GM23338 (cell line): ENCODE measurements at regions not wholly inside any gene's neighbourhood (a gene's known extent, or its start where the extent isn't known, plus 50 kb on each side); places are given as distances from the start of the nearest gene placed in this dataset.

Experiments used
- ATAC-seq: fragments of 200-7000 bp; cut with Tn5 transposase; 3 replicates; pipeline ENCODE4 v1.9.1; 2020
- DNase-seq: peaks from one replicate; pipeline ENCODE4 v3.0.0-alpha.2; 2015; ENCODE audit warnings: low spot score
- H2AFZ ChIP-seq: fragments of 200-600 bp; sonication (generic); 2 replicates; pipeline ENCODE4 v1.8.0; 2016; ENCODE audit warnings: antibody characterized with exemption, mild to moderate bottlenecking, moderate library complexity
- H3F3A ChIP-seq: fragments of 200-600 bp; sonication (generic); replicated peaks from 2 replicates; pipeline ENCODE4 v1.8.0; 2017; ENCODE audit warnings: antibody characterized with exemption, mixed run types, low read depth
- H3K27ac ChIP-seq: fragments of 200-600 bp; sonication (generic); 2 replicates; pipeline ENCODE4 v1.6.1; 2016; ENCODE audit warnings: low read depth
- H3K27me3 ChIP-seq: fragments of 200-600 bp; sonication (generic); 2 replicates; pipeline ENCODE4 v1.8.0; 2016; ENCODE audit warnings: mild to moderate bottlenecking, mixed run types, moderate library complexity; ENCODE audit not compliant: insufficient read depth
- H3K36me3 ChIP-seq: fragments of 200-600 bp; sonication (generic); 2 replicates; pipeline ENCODE4 v1.8.0; 2016; ENCODE audit warnings: mild to moderate bottlenecking; ENCODE audit not compliant: insufficient read depth
- H3K4me1 ChIP-seq: fragments of 200-600 bp; sonication (generic); 2 replicates; pipeline ENCODE4 v1.8.0; 2016; ENCODE audit warnings: mild to moderate bottlenecking, moderate library complexity; ENCODE audit not compliant: insufficient read depth
- H3K4me2 ChIP-seq: fragments of 200-600 bp; sonication (generic); 2 replicates; pipeline ENCODE4 v1.7.1; 2017; ENCODE audit warnings: mixed run types
- H3K4me3 ChIP-seq: fragments of 200-600 bp; sonication (generic); 2 replicates; pipeline ENCODE4 v1.6.1; 2016; ENCODE audit warnings: mixed run types
- H3K79me2 ChIP-seq: fragments of 200-600 bp; sonication (generic); replicated peaks from 2 replicates; pipeline ENCODE4 v1.8.0; 2017; ENCODE audit warnings: mild to moderate bottlenecking; ENCODE audit not compliant: insufficient read depth
- H3K9me2 ChIP-seq: fragments of 200-600 bp; sonication (generic); 2 replicates; pipeline ENCODE4 v1.8.0; 2017; ENCODE audit not compliant: insufficient read depth
- H4K20me1 ChIP-seq: fragments of 200-600 bp; sonication (generic); replicated peaks from 2 replicates; pipeline ENCODE4 v1.8.0; 2017; ENCODE audit warnings: mild to moderate bottlenecking; ENCODE audit not compliant: insufficient read depth
- H3K27ac Mint-ChIP-seq: 2 replicates; pipeline ENCODE4 v1.8.0; 2020; ENCODE audit warnings: inconsistent platforms, mild to moderate bottlenecking, moderate library complexity, mixed read lengths
- H3K27me3 Mint-ChIP-seq: 3 replicates; pipeline ENCODE4 v1.8.0; 2022; ENCODE audit warnings: low read depth, mild to moderate bottlenecking, moderate library complexity, mixed read lengths, inconsistent platforms; ENCODE audit not compliant: insufficient read depth, poor library complexity
- H3K36me3 Mint-ChIP-seq: 3 replicates; pipeline ENCODE4 v1.8.0; 2021; ENCODE audit warnings: low read depth, mild to moderate bottlenecking, inconsistent platforms, moderate library complexity, mixed read lengths
- H3K4me1 Mint-ChIP-seq: 3 replicates; pipeline ENCODE4 v1.8.0; 2020; ENCODE audit warnings: mild to moderate bottlenecking, inconsistent platforms, mixed read lengths
- H3K4me3 Mint-ChIP-seq: 3 replicates; pipeline ENCODE4 v1.8.0; 2021; ENCODE audit warnings: moderate library complexity, mild to moderate bottlenecking, inconsistent platforms, mixed read lengths
- H3K9me3 Mint-ChIP-seq: 3 replicates; pipeline ENCODE4 v1.8.0; 2020; ENCODE audit warnings: moderate library complexity, mild to moderate bottlenecking, inconsistent platforms, mixed read lengths
- CREB1 ChIP-seq: fragments of 250-450 bp; sonication (Bioruptor Pico); IDR thresholded peaks from 2 replicates; pipeline ENCODE4 v1.5.0; 2020; ENCODE audit warnings: low read depth, mild to moderate bottlenecking, moderate library complexity
- EZH2 ChIP-seq: fragments of 200-600 bp; sonication (generic); IDR thresholded peaks from one replicate; pipeline ENCODE4 v1.8.0; 2017; ENCODE audit warnings: antibody characterized with exemption, mild to moderate bottlenecking, low read depth; ENCODE audit not compliant: unreplicated experiment
- EZH2phosphoT487 ChIP-seq: fragments of 200-600 bp; sonication (generic); IDR thresholded peaks from one replicate; pipeline ENCODE4 v1.8.1; 2018; ENCODE audit warnings: antibody characterized with exemption; ENCODE audit not compliant: unreplicated experiment
- JUNB ChIP-seq: IDR thresholded peaks from one replicate; pipeline ENCODE4 v1.6.1; 2016; ENCODE audit warnings: antibody characterized with exemption; ENCODE audit not compliant: unreplicated experiment
- NANOG ChIP-seq: IDR thresholded peaks from 2 replicates; pipeline ENCODE4 v1.6.1; 2016; ENCODE audit warnings: antibody characterized with exemption, borderline replicate concordance
- REST ChIP-seq: IDR thresholded peaks from one replicate; pipeline ENCODE4 v1.6.1; 2018; ENCODE audit warnings: antibody characterized with exemption; ENCODE audit not compliant: unreplicated experiment
- STAT1 ChIP-seq: IDR thresholded peaks from one replicate; pipeline ENCODE4 v1.6.1; 2016; ENCODE audit warnings: antibody characterized with exemption; ENCODE audit not compliant: unreplicated experiment
- ZNF114 ChIP-seq: fragments of 250-450 bp; sonication (Bioruptor Pico); IDR thresholded peaks from 2 replicates; pipeline ENCODE4 v1.5.0; 2020; ENCODE audit warnings: mild to moderate bottlenecking, moderate library complexity
- ZNF462 ChIP-seq: fragments of 250-450 bp; sonication (Bioruptor Pico); IDR thresholded peaks from 2 replicates; pipeline ENCODE4 v1.5.0; 2020; ENCODE audit warnings: mild to moderate bottlenecking, moderate library complexity
- TF ChIP-seq, protein P1 (sequence below), 2 experiments: fragments of 200-600 bp in 1 of 2; sonication (generic) in 1 of 2; conservative IDR thresholded peaks; 2 replicates each; pipeline versions ENCODE4 v1.5.1 to v1.6.1; 2016 to 2017; ENCODE audit warnings: antibody characterized with exemption in 2 of 2, low read depth in 2 of 2, mild to moderate bottlenecking in 2 of 2, moderate library complexity in 1 of 2

GRCh38 chr1:191895462-191896058 is 262.7 kb upstream of the RGS18 start:
- TF ChIP-seq ZNF462 (CRISPR knock-in tag): peak; percentile 34; the same call in 1 of the 2 replicates
- no peak for TF ChIP-seq EZH2phosphoT487
- no peaks in the 10 kb centered on the region for H3K27me3 ChIP-seq
- H3K79me2 ChIP-seq: no peaks in the 10 kb centered on the region
- ATAC-seq (no peak; the same call in 1 of the 3 replicates), DNase-seq (peak; percentile 32)
- H4K20me1 ChIP-seq: no peaks in the 10 kb centered on the region
- no peaks in the 10 kb centered on the region for H3K27me3 Mint-ChIP-seq
- H3K9me3 Mint-ChIP-seq: peaks cover 3% of the 10 kb centered on the region; the same call in 2 of the 3 replicates
- H3K36me3 ChIP-seq: no peaks in the 10 kb centered on the region
- no peaks in the 10 kb centered on the region for H3K9me2 ChIP-seq
- no peak overlapping the region for H3K4me3 Mint-ChIP-seq
- H3F3A ChIP-seq: no peaks in the 10 kb centered on the region
- H2AFZ ChIP-seq: no peak overlapping the region; the same call in 1 of the 2 replicates
- no peaks in the 10 kb centered on the region for H3K4me1 ChIP-seq
- H3K27ac ChIP-seq: no peak overlapping the region
- peaks cover 7% of the 10 kb centered on the region; the same call in 1 of the 3 replicates for H3K4me1 Mint-ChIP-seq
- no peaks in the 10 kb centered on the region for H3K36me3 Mint-ChIP-seq
- no peak overlapping the region for H3K4me2 ChIP-seq
- H3K4me3 ChIP-seq: no peak overlapping the region
- H3K27ac Mint-ChIP-seq: peak overlapping the region; percentile 23; the same call in 1 of the 2 replicates

DNA sequence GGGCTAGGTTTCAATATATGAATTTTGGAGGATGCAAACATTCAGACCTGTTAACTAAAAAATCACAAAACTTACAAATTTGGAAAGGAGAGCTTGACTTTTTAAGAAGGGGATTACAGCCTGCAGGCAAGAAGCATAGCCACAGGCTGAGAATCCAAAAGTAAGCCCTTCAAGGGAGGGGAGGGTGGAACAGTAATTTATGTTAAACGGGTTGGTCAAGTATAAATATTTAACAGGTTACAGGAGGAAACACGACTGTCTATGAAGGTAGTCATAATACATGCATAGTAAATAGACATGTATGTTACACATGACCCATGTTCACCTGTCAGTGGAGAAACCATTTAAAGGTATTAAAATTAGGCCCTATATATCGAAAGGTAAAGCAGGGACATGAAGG is 261.1 kb upstream of the RGS18 start:
- Mint-ChIP-seq H3K27me3 (no peaks in the 10 kb centered on the region), H3K9me3 (peaks cover 3% of the 10 kb centered on the region; the same call in 2 of the 3 replicates), H3K36me3 (no peaks in the 10 kb centered on the region; the same call in 2 of the 3 replicates), H3K4me1 (peaks cover 7% of the 10 kb centered on the region; the same call in 1 of the 3 replicates), H3K27ac (no peak overlapping the region), H3K4me3 (no peak overlapping the region)
- peak overlapping the region; percentile 34; the same call in 1 of the 2 replicates for H2AFZ ChIP-seq
- ATAC-seq: no peak
- no peak for DNase-seq
- no peaks in the 10 kb centered on the region for H3K79me2 ChIP-seq
- no peak overlapping the region for H3K4me2 ChIP-seq
- peaks cover 5% of the 10 kb centered on the region; the same call in 1 of the 2 replicates for H3K9me2 ChIP-seq
- H3K27me3 ChIP-seq: no peaks in the 10 kb centered on the region
- H3K36me3 ChIP-seq: no peaks in the 10 kb centered on the region
- H3F3A ChIP-seq: no peaks in the 10 kb centered on the region
- H3K4me1 ChIP-seq: no peaks in the 10 kb centered on the region
- H3K27ac ChIP-seq: no peak overlapping the region
- H3K4me3 ChIP-seq: no peak overlapping the region
- no peaks in the 10 kb centered on the region for H4K20me1 ChIP-seq
- TF ChIP-seq CREB1 (CRISPR knock-in tag): no peak
- no peak for TF ChIP-seq STAT1
- TF ChIP-seq, protein P1, sequence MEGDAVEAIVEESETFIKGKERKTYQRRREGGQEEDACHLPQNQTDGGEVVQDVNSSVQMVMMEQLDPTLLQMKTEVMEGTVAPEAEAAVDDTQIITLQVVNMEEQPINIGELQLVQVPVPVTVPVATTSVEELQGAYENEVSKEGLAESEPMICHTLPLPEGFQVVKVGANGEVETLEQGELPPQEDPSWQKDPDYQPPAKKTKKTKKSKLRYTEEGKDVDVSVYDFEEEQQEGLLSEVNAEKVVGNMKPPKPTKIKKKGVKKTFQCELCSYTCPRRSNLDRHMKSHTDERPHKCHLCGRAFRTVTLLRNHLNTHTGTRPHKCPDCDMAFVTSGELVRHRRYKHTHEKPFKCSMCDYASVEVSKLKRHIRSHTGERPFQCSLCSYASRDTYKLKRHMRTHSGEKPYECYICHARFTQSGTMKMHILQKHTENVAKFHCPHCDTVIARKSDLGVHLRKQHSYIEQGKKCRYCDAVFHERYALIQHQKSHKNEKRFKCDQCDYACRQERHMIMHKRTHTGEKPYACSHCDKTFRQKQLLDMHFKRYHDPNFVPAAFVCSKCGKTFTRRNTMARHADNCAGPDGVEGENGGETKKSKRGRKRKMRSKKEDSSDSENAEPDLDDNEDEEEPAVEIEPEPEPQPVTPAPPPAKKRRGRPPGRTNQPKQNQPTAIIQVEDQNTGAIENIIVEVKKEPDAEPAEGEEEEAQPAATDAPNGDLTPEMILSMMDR (conservative IDR thresholded peaks at IDR 0.05; ENCODE audit: low read depth in 2 of 2): no peak
- no peak for TF ChIP-seq REST
- TF ChIP-seq JUNB: no peak
- TF ChIP-seq EZH2: no peak
- no peak for TF ChIP-seq NANOG
- no peak for TF ChIP-seq ZNF114 (CRISPR knock-in tag)
